ENCODE measurements at regions not wholly inside any gene's neighbourhood (a gene's known extent, or its start where the extent isn't known, plus 50 kb on each side); places are given as distances from the start of the nearest gene placed in this dataset.

DNA sequence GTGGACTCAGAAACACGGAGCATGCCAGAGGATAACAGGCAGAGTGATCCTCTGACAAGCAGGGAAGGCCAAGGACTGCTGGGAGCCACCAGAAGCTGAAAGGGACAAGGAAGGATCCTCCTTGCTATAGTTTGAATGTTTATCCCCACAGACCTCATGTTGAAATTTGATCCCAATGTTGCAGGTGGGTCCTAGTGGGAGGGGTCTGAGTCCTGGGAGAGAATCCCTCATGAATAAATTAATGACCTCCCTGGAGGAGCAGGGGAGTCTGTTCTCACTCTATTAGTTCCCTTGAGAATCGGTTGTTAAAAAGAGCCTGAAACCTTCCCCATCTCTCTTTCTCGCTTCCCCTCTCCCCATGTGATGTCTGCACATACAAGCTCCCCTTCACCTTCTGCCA is 124.4 kb downstream of the FBXO15 start:
- DNase-seq (ENCODE audit: low read depth in 4 of 4, low spot score in 1 of 4) = no peak

DNA sequence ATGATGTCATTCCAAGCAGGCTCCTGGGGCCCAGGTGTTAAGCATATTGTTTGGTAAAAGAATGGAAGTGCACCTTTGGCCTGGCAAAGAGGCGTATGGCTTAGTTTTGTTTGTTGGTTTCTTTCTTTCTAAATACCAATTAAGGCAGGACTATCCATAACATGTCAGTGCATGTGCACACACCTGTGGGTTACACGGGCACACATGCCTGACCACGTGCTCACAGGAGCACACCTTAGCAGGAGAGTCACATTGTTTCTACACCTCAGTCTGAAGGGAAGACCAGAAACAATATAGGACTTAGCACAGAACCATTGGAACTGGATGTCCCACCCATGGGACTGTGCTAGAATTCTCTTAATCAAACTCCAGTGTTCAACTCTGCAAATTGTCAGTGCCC is 127.8 kb downstream of the FBXO15 start:
- DNase-seq (ENCODE audit: low read depth in 4 of 4, low spot score in 1 of 4) = no peak

DNA sequence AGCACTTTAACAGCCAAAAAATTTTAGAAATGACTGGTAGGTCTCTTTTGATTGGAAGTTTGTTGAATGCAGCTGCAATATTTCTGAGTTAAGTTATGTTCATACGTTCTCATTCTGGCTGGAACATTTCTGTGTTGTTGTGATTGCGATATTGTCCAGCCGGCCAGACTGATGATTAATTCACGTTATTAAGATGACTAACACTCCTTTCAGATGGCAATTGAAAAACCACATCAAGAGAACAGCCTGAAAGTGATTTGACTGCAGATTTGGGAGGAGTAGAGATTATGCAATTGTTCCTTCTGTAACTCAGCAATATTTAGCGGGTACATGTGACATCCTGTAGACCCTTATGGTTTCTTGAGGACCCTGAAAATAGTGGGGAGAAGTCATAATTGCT is 133.7 kb downstream of the FBXO15 start:
- no peak for DNase-seq (ENCODE audit: low read depth in 4 of 4, low spot score in 1 of 4)

DNA sequence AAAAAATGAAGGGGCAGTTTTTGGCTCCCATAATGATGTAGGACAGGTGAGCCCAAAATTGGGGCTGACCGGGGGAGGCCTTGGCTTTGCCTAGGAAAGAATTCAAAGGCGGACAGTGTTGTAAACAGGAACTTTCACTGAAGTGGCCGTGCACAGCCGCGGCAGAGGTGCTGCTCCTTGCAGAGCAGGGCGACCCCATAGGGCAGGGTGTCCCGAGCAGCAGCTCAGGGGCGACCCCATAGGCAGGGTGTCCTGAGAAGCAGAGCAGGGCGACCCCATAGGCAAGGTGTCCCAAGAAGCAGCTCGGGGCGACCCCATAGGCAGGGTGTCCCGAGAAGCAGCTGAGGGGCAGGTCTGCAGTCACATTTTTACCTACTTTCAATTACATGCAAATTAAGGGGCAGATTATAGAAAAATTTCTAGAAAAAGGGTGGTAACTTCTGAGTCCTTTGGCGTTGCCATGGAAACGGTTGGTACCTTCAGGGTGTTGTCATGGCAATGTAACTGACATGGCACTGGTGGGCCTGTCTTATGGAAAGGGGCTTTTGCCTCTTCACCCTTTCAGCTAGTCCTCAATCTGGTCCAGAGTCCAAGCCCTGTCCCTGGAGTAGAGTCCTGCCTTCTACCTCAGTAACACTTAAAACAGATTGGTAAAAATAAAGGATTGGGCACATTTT is 134.5 kb downstream of the FBXO15 start:
- DNase-seq (ENCODE audit: low read depth in 4 of 4, low spot score in 1 of 4) = no peak

DNA sequence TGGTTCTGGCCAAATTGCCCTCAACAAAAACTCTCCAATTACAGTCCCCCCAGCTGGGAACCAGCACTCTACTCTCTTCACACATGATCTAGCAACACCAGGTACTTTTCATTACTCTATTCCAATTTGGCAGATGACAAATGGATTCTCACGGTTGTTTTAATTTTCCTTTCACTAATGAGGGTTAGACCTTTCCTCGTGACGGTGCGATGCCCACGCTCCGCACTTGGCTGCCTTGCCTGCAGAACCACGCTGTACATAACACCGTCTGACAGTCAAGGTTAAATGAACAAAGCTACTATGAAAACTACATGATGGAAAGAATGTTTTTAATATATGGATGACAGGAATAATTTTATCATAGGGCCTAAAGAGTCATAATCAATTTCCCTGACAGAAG is 141.5 kb downstream of the FBXO15 start:
- DNase-seq (ENCODE audit: low read depth in 4 of 4, low spot score in 1 of 4) = no peak

DNA sequence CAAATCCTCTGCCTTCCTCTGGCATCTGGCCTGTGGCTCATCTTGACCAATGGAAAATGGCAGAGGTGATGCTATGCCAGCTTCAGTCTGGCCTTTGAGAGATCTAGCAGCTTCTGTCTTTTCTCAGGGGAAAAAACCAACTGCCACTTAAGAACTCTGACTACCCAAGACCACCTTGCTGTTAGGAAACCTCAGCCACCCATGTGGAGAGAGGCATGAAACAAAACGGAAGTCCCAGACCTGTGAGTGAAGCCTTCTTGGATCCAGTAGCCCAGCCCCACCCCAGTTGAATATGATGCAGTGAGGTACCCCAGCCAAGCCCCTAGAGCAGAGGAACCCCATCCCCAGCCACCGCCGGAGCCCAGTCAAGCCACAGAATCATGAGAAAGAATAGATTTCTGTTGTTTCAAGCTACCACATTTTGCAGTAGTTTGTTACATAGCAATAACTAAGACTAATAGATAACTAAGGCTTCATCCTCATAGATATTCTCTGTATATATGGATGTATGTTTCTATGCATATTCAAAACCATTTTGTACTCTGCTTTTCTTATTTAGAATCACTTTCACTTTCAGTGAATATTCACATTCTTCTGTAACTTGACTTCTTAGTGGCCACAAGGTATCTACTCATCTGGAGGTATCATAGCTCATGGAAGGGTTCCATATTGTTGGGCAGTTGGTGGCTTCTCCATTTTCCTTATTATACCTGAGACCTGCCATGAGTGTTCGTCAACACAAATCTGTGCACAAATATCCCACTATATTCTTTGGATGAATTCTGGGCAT is 142.1 kb downstream of the FBXO15 start:
- no peak for DNase-seq (ENCODE audit: low read depth in 4 of 4, low spot score in 1 of 4)

DNA sequence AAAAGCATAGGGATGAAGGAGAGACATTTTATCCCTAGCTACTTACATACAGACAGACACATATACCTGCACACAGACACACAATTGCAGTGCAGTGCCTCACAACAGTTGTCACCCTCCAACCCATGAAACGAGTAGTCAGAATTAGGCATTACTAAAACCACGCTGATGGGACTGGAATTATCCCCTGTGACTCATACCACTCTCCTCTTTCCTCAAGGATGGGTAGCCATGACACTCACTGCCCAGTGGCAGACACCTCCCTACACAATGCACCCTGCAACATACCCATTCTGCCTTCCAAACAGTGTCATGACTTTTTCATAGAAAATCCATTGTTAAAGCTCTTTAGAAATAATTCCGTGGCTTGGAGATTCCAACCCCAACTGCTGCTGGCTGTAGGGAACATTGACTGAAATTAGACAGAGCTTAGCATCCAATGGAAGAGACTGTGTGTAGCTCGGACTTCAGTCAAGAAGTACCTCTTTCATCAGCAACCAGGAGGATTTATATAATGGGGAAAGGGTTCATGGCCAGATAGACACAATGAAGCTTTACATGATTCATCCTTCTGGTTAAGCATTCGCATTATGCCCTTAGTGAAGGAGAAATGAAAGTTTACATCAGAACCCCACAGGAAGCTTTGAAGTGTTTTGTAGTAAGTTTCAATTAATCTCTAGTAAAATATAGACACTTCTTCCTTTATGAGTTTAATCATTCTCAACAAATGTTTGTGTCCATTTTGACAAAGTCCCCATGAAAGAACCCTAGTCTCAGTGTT is 155.2 kb downstream of the FBXO15 start:
- no peak for DNase-seq (ENCODE audit: low read depth in 4 of 4, low spot score in 1 of 4)

DNA sequence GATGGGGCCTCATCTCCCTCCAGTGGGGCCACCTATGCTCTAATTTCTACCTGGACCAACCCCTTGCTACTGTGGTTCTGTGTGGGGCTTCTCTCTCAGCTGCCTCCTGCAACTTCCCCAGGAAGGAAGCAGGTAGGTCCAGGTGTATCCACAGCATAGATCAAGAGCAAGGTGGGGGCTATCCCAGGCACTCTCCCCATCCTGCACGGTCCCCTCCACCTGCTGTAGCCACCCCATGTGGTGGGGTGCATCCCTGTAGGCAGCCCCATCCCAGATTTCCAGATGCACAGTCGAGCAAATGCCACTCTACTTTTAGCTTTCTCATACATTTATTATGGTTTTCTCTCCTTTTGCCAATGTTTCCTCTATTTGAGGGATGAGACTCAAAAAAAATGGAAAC is 156.1 kb downstream of the FBXO15 start:
- DNase-seq (ENCODE audit: low read depth in 4 of 4, low spot score in 1 of 4) = no peak

DNA sequence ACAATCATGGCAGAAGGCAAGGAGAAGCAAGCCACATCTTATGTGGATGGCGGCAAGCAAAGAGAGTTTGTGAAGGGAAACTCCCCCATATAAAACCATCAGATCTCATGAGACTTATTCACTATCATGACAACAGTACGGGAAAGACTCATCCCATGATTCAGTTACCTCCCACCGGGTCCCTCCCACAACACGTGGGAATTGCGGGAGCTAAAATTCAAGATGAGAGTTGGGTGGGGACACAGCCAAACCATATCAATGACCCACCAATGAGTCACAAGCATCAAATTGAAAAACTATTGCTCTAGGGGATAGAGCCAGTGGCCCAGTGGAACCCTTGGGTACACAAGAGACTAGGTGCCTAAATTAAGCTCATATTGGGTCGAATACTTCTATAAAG is 157.4 kb downstream of the FBXO15 start:
- no peak for DNase-seq (ENCODE audit: low read depth in 4 of 4, low spot score in 1 of 4)

DNA sequence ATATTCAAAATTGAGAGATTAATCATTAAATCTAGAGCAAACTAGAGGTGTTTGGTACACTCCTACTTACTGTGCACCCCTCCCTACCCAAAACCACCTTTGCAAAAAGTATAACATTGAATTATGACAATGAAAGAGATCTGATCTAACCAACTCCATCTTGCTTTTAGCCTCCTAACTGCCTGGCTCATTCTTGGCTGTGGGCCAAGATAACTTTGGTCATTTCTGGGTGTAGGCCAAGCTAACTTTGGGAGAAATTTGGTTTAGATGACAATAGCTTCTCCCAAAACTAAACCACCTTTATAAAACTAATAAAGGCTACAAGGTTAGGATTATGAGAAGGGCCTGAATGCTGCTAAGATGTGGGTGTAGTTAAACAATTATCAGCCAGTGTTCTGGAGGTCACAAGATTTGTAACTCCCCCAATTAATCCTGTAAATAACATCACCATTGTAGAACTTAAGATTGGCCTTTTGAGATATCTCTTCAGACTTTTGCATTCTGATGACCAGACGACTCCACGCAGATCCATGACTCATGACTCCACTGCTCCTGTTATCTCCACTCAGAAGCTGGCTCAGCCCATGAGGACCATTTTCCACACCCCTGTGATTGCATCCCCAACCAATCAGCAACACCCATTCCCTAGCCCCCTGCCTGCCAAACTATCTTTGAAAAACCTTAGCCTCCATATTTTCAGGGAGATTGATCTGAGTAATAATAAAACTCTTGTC is 160.2 kb downstream of the FBXO15 start:
- no peak for DNase-seq (ENCODE audit: low read depth in 4 of 4, low spot score in 1 of 4)

DNA sequence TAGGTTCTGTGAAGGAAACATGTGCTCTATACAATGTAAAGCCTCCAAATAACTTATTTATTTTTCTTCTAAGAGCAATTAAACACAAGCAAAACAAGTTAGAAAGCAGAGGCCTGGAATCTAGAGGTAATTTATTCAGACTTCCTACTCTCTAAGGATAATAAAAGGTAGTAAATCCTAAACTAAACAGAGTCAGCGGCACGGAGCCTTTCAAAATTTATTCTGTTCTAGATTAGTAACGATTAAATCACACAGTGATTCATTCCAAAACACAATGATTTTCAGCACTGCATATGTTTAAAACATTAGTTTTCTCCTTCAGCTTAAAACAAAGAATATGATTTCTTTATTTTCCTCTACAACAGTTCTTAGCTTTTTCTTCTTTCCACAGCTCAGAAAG is 160.9 kb downstream of the FBXO15 start:
- DNase-seq (ENCODE audit: low read depth in 4 of 4, low spot score in 1 of 4) = no peak

DNA sequence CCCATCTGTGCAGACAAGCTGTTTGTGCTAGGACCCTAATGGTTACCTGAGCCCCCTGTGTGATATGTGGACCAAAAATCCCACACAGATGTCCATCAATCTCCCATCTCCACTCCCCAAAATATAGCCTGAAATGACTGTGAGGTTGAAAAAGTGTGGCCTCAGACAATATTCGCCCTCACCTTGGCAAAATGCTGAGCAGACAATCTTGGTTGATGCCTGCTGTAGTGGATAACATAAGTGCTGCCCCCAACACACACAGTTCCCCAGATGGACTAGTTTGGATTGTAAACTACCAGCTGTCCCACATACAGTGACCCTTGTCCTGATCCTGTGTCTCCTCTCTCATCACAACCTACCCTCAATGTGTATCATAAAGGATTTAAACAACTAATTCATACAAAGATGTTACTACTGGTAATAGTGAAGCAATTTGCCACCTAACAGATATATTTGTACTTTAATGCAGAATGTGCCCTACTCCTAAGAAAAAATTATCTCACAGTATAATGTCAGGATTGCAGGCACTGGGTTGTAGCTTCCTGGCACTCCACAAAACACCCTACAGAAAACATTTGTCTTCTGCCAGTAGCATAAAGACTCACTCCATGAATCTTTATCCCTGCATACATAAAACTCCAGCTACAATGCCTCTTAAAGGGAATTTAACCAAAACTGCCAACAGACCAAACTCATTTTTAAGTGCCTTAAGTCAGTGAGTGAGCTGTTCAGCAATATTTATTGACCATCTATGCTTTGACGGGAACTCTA is 161.6 kb downstream of the FBXO15 start:
- no peak for DNase-seq (ENCODE audit: low read depth in 4 of 4, low spot score in 1 of 4)

DNA sequence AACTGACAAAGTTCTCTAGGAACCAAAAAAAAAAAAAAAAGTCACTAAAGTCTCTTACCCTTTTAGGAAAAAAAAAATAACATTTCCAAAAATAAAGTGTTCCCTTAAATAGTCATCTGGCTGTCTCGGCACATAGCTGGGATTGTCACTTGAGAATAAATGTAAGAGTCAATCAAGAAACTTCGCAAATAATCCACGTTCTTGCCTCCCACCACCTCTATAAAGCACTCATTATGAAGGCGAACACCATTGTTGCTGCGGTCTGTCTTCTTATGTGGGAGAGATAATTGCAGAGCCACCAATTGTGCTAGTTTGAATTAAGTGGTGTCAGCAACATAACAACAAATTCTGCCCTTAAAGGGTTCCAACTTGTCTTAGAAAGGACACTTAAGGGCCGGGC is 163.7 kb downstream of the FBXO15 start:
- no peak for DNase-seq (ENCODE audit: low read depth in 4 of 4, low spot score in 1 of 4)

DNA sequence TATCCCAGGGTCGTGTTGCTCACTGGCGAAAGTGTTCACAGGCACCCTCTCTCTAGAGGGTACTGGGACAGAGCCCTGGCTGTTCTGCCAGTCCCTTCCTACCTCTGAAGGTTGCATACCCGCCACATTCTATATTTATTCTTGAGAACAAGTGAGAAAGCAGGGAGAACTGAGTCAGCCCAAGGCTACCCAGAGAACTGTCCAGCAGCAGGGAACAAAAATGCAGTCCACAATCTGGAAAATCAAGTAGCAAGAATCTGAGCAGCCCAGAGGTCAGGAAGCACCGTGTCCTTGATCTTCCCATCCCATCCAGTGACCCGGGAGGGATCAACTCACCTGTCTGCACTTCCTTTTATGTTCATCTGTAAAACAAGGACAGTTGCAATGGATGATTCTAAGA is 164.1 kb downstream of the FBXO15 start:
- no peak for DNase-seq (ENCODE audit: low read depth in 4 of 4, low spot score in 1 of 4)

DNA sequence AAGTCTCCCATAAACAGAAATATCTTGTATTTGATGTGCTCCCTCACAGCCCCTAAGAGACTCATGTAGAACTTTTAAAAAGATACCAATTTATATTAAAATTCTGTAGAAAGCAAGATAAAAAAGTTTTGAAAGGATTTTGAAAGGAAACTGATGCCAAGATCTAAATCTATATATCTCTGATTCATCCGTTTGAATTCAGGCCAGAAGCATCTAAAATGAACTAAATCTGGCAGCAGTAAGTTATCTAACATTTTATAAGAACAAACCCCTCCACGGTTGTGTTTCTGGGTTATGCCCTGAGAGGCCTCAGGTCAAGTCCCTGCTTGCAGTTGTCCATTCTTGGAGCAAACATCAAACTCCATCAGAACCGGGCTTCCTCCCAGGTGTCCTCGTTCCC is 165.8 kb downstream of the FBXO15 start:
- DNase-seq (ENCODE audit: low read depth in 4 of 4, low spot score in 1 of 4) = no peak

DNA sequence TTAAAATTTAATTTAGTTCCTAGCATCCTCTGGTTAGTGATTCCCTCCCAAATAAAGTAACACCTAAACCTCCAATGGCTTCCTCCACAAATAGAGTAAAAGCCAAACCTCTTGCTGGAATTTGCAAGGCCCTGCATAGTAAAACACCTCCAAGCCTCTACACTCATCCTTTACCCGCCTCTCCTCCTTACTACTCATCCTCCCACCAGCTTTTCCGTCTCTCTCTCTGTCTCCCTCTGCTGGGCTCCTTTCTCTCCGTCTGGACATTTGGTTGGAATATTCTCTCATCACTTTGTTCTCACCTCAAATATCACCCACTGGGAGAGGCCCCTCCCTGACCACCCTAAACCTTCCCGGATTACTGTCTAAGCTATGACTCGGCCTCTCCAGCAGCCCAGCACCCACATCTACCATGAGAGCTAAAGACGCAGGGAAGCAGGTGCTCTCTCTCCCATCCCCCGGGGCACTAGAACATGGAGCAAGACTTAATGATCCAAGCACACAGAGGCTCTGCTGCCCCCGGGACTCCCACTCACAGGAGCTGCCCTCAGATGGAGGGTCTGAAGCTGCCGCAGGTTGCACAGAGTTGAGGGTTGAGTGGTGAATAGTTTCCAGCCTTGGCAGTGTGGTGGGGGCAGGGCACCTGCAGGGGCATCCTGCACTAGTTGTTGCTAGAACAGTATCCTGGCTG is 167.2 kb downstream of the FBXO15 start:
- DNase-seq (ENCODE audit: low read depth in 4 of 4, low spot score in 1 of 4) = no peak

DNA sequence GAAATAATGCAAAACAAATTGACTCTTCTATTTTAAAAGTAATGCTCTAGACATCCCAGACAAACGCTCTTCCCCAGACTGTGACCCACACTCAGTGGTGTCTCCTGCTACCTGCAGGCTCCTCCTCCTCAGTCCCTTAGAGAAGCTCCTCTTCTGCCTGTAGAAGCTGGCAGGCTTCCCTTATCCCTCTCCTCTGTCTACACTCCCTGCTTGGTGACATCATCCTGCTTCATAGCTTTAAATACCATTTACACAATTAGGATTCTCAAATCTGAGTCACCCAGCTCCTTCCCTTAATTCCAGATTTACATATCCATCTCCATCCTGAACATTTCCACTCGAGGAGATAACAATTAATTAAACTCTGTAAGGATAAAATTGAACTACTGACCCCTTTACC is 167.9 kb downstream of the FBXO15 start:
- no peak for DNase-seq (ENCODE audit: low read depth in 4 of 4, low spot score in 1 of 4)

DNA sequence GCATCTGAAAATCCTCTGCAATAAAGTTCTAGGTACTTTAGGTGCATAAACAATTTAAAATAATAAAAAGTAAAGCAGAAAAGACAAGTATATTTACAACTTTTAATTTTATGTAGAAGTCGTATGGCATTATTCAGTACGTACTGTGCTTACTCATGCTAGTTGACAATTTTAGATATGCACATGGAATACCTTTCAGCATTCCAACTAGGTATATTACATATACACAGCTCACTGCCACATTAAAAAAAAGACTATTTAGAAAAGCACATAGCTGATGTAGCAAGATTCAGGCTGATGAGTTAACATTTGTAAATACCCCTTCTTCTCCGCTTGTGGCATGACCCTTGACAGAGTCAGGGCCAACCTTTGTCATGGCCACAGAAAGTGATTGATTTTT is 171.2 kb downstream of the FBXO15 start:
- no peak for DNase-seq (ENCODE audit: low read depth in 4 of 4, low spot score in 1 of 4)

DNA sequence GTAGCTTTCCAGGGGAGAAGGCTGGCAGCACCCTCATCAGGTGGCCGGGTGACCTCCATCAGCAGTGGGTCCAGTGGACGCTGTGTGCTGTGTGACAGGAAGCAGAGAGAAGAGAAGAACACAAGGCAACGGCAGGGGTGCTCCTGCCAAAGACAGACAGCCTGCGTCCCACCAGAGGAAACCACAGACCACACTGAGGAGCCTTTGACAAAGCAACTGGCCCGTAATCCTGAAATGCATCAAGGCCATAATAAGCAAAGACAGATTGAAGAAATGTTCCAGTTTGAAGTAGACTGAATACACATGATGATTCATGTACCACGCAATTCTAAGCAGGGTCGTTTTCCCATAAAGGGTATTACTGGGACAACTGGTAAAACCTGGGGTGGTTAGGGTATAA is 172.4 kb downstream of the FBXO15 start:
- no peak for DNase-seq (ENCODE audit: low read depth in 4 of 4, low spot score in 1 of 4)

DNA sequence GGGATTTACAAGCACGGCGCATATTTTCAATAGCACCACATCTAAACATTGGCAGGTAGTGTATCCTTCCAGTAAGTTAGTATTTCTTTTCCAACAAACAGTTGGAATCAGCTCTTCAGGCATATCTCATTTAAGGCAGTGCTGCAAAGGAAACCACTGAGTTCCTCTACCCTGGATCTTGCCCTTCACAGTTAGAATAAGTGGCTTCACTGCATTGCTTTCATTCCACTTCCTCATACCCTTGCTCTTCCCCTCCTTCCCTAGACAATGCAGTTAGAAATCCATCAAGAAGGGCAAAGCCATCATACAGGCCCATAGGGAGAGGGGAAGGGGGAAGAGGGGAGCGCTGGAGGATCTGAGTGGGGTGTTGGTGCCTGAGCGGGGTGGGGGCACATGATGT is 173.7 kb downstream of the FBXO15 start:
- no peak for DNase-seq (ENCODE audit: low read depth in 4 of 4, low spot score in 1 of 4)
